Testis (tissue), 2 donors: ENCODE measurements at regions not wholly inside any gene's neighbourhood (a gene's known extent, or its start where the extent isn't known, plus 50 kb on each side); places are given as distances from the start of the nearest gene placed in this dataset.

Experiments
- DNase-seq: peaks from one replicate; pipeline ENCODE4 v3.0.0-alpha.2; 2019
- H3K27ac ChIP-seq, 2 donors: fragments of 200-600 bp; sonication (generic); one replicate each; pipeline ENCODE4 v1.5.1; 2019
- H3K27me3 ChIP-seq: fragments of 200-600 bp; sonication (generic); one replicate; pipeline ENCODE4 v1.5.1; 2019
- H3K36me3 ChIP-seq: fragments of 200-600 bp; sonication (generic); one replicate; pipeline ENCODE4 v1.5.1; 2017; ENCODE audit warnings: low read depth; ENCODE audit errors: missing control alignments
- H3K4me1 ChIP-seq: fragments of 200-600 bp; sonication (generic); one replicate; pipeline ENCODE4 v1.5.1; 2019
- H3K4me3 ChIP-seq, 2 donors: fragments of 200-600 bp; sonication (generic); one replicate each; pipeline ENCODE4 v1.5.1; 2017 to 2019
- H3K9me3 ChIP-seq: fragments of 200-600 bp; sonication (generic); one replicate; pipeline ENCODE4 v1.5.1; 2017
- POLR2A ChIP-seq: fragments of 450-650 bp; IDR thresholded peaks from one replicate; pipeline ENCODE4 v1.6.1; 2017; ENCODE audit warnings: antibody characterized with exemption, mild to moderate bottlenecking, moderate library complexity
- WGBS, 2 donors: methylation state at CpG; one replicate each; pipeline ENCODE4 v1.1.5; 2018; 5-methylcytosine and 5-hydroxymethylcytosine counted together
- intact Hi-C: fragments of 100-400 bp; cut with DNase I; formaldehyde crosslinking; loops from one replicate; pipeline ENCODE4 v1.15.1; 2023; ENCODE audit warnings: low total_unique reads
- TF ChIP-seq, protein P1 (sequence below), 3 experiments: fragments of 450-650 bp in 2 of 3; fragments of 200-600 bp in 1 of 3; sonication (generic) in 1 of 3; IDR thresholded peaks; one replicate each; pipeline ENCODE4 v1.5.1; 2016 to 2019; ENCODE audit warnings: antibody characterized with exemption in 3 of 3, mild to moderate bottlenecking in 2 of 3, moderate library complexity in 1 of 3

DNA sequence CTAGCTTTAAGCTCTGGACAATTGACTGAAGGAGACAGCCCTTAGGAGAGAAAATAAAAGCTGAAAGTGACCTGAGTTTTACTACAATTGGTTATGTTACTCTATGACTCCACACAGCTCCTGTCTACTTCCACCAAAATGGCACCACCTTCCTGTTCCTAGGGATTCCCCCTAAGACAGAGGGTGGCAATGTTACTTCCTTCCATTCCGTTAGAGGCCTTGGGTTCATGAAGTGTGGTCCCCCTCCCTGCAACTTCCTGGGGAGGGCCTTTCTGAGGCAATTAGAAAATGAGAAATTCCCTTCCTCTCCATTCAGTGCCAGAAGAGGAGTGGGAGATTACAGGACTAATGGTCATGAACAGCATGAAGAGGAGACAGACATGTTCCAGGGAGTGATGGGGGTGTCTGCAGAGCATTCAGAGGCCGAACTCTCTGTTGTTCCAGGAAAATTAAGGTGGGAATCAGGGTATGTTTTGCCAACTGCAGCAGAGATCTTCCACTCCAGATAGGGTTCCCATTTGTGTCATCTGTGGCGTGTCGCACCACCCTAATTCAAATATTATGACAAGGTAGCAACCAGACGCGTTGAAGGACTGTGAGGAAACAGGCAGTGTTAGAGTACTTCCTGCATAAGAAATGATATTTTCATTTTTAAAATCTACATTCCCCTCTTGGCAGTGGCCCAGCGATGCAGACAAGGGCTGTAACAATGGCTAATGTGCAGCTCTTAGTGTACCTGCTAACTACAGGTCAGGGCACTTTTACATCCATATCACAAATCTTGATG lies 53.1 kb upstream of the TRIM67 start:
- Histone ChIP-seq H3K4me1 (no peaks in the 10 kb centered on the region), H3K4me3 (no peak overlapping the region), H3K27ac (no peak overlapping the region), H3K36me3 (no peaks in the 10 kb centered on the region), H3K27me3 (no peaks in the 10 kb centered on the region), H3K9me3 (no peaks in the 10 kb centered on the region)
- intact Hi-C loops: no loop called here
- no peak for TF ChIP-seq POLR2A
- TF ChIP-seq, protein P1, sequence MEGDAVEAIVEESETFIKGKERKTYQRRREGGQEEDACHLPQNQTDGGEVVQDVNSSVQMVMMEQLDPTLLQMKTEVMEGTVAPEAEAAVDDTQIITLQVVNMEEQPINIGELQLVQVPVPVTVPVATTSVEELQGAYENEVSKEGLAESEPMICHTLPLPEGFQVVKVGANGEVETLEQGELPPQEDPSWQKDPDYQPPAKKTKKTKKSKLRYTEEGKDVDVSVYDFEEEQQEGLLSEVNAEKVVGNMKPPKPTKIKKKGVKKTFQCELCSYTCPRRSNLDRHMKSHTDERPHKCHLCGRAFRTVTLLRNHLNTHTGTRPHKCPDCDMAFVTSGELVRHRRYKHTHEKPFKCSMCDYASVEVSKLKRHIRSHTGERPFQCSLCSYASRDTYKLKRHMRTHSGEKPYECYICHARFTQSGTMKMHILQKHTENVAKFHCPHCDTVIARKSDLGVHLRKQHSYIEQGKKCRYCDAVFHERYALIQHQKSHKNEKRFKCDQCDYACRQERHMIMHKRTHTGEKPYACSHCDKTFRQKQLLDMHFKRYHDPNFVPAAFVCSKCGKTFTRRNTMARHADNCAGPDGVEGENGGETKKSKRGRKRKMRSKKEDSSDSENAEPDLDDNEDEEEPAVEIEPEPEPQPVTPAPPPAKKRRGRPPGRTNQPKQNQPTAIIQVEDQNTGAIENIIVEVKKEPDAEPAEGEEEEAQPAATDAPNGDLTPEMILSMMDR (IDR thresholded peaks at IDR 0.05): no peak
- WGBS, 2 donors: 45 to 53% methylated on average over 7 of the region's 7 CpGs
- DNase-seq: no peak

DNA sequence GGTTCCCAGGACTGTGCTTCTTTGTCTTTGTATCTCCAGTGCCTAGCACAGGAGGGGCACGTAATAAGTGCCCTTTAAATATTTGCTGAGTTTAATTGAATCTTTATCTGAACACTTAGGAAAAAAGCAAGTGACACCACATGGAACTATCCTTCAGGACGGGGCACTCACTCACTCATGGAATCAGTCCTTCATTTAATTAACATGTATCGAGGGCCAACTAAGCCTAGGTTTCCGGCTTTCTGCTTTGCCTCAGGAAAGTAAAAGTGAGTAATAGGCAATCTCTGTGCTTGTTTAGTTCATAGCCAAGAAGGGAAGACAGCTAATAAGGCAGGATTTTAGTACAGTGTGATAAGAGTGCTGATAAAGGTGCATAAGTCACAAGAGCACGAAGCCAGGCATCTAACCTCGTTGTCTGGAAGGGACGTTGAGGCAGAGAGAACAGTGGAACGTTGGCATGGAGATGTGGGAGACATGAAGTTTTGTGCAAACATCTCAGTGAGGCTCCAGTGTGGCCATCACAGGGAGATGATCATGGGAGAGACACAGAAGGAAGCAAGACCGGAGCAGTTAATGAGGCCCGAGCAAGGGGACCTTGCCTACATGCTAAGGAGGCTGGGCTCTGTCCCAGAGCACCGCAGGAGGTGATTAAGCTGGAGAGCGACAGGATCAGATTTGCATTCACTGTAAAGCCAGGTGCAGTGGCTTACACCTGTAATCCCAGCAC lies 54.1 kb upstream of the TRIM67 start:
- intact Hi-C loops: no loop called here
- Histone ChIP-seq H3K4me3 (no peak overlapping the region), H3K9me3 (no peaks in the 10 kb centered on the region), H3K4me1 (no peaks in the 10 kb centered on the region), H3K27ac (no peak overlapping the region), H3K36me3 (no peaks in the 10 kb centered on the region), H3K27me3 (no peaks in the 10 kb centered on the region)
- TF ChIP-seq POLR2A: no peak
- TF ChIP-seq, protein P1 (IDR thresholded peaks at IDR 0.05): no peak
- 64 to 66% methylated on average over 12 of the region's 12 CpGs for WGBS, 2 donors
- no peak for DNase-seq

DNA sequence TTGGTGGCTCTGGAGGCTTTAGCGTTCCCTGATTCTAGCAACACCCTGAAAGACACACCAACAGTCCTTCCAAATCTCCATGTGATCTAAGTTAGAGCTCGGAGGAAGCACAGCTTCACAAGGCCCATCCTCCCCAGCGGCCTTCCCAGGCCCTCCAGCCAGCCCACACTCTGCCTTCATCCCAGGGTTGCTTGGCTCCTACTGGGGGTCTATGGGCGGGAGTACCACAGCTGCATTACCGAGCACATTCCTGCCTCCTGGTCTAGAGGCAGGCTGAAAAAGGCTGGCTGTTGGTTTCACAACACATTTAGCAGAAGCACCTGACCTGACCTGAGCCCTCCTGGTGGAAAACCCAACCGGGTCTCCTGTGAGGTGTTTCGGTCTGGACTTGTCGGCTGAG lies 54.7 kb upstream of the TRIM67 start:
- intact Hi-C loops: no loop called here
- H3K27me3 ChIP-seq: no peaks in the 10 kb centered on the region
- no peak overlapping the region for H3K27ac ChIP-seq
- no peaks in the 10 kb centered on the region for H3K9me3 ChIP-seq
- H3K4me3 ChIP-seq: no peak overlapping the region
- no peaks in the 10 kb centered on the region for H3K4me1 ChIP-seq
- no peaks in the 10 kb centered on the region for H3K36me3 ChIP-seq
- no peak for DNase-seq
- no peak for TF ChIP-seq POLR2A
- TF ChIP-seq, protein P1 (IDR thresholded peaks at IDR 0.05): no peak
- 79 to 89% methylated on average over 8 of the region's 8 CpGs for WGBS, 2 donors

DNA sequence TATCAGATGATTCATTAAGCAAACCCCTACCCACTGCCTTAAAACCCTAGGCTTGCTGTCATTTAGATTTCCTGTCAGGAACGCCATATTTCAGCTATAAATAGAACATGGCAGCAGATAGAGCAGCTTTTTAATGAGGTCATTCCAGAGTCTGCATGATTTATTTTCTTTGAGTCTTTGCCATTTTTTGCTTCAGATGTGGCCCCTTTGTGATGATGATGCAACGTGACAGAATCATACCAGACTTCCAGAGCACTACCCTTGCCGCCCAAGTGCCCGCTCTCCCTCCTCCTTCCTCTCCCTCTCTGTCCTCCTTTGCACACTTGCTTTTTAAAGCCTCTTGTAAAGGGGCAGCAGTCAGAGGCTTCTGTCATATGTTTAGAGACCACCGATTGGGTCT lies 55.5 kb upstream of the TRIM67 start:
- 37 to 44% methylated on average over 5 of the region's 5 CpGs for WGBS, 2 donors
- H3K27me3 ChIP-seq: no peaks in the 10 kb centered on the region
- intact Hi-C loops: no loop called here
- no peak overlapping the region for H3K27ac ChIP-seq
- no peaks in the 10 kb centered on the region for H3K9me3 ChIP-seq
- no peaks in the 10 kb centered on the region for H3K36me3 ChIP-seq
- TF ChIP-seq, protein P1 (IDR thresholded peaks at IDR 0.05): no peak
- no peak for TF ChIP-seq POLR2A
- DNase-seq: no peak
- H3K4me3 ChIP-seq: no peak overlapping the region
- no peaks in the 10 kb centered on the region for H3K4me1 ChIP-seq
